HL-60 (cell line): ENCODE measurements at regions not wholly inside any gene's neighbourhood (a gene's known extent, or its start where the extent isn't known, plus 50 kb on each side); places are given as distances from the start of the nearest gene placed in this dataset.

ENCODE experiments used
- CTCF ChIP-seq: IDR thresholded peaks from one replicate; pipeline ENCODE4 v1.5.1; 2011; ENCODE audit warnings: low read length, control low read depth, inconsistent platforms; ENCODE audit not compliant: insufficient read depth
- GABPA ChIP-seq: IDR thresholded peaks from 2 replicates; pipeline ENCODE4 v1.6.1; 2012; ENCODE audit warnings: low read depth
- POLR2AphosphoS5 ChIP-seq: IDR thresholded peaks from 2 replicates; pipeline ENCODE4 v1.6.1; 2012; ENCODE audit warnings: low read depth

- TF ChIP-seq CTCF (no peak), GABPA (no peak), POLR2AphosphoS5 (no peak)
These were observed 190.9 kb downstream of the RPS24 start for GRCh38 chr10:78224602-78225001.
